CD4-positive, alpha-beta T cell treated with Interleukin-2 at 100 ng/mL for 4 hours (primary cell): ENCODE measurements at regions not wholly inside any gene's neighbourhood (a gene's known extent, or its start where the extent isn't known, plus 50 kb on each side); places are given as distances from the start of the nearest gene placed in this dataset.

Experiments
- DNase-seq: peaks from one replicate; pipeline ENCODE4 v3.0.0-alpha.2; 2020; ENCODE audit warnings: low spot score

DNA sequence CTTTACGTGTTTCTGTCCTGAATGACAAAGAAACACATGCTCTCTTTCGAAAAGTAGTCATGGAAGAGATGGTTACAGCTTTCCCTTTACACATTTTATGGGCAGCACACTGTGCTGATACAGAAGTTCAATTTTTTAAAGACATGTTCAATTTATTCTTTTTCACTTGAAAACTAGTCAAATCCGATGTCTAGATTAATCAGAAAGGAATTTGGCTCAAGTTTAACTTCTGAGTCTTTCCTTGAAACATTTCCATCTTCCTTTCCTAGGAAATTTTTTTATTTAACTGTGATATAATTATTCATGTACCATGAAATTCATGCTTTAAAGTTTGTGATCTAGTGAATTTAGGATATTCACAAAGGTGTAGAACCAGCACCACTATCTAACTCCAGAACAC lies 360.1 kb downstream of the TNS3 start:
- no peak for DNase-seq

DNA sequence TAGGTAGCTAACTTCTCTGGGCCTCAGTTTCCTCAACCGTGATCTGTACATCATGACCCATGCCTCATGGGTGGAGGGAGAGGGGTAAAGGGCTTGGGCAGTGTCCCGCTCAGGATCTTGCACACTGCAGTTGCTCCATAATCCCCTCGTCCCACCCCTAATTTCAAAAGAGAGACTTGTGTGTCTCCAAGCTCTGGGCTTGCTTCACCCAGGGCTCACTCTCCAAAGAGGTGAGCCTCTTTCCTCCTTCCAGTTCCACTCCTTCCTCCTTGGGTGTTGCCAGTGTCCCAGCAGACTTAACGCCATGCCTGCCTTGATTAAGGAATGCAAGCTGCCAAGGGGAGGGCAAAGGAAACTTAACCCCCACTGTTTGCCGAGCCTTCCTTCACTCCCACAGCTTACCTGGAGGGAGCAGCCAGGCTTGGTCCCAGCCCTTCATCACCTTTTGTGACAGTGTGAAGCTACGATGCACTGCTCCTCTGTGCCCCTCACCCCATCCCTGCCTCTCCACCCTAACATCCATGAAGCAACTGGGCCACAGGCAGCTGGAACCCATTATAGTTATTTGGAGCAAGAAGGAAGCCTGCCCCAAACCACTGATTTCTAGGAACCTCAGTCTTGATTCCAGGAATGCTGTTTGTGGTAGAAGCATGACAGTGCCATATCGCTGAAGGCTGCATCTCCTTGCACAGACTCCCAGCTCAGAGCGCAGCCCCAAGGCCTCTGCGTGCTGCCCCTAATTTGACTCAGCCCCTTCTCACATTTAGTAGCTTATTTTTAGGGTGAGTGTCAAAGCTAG lies 363.3 kb downstream of the TNS3 start:
- DNase-seq: no peak

DNA sequence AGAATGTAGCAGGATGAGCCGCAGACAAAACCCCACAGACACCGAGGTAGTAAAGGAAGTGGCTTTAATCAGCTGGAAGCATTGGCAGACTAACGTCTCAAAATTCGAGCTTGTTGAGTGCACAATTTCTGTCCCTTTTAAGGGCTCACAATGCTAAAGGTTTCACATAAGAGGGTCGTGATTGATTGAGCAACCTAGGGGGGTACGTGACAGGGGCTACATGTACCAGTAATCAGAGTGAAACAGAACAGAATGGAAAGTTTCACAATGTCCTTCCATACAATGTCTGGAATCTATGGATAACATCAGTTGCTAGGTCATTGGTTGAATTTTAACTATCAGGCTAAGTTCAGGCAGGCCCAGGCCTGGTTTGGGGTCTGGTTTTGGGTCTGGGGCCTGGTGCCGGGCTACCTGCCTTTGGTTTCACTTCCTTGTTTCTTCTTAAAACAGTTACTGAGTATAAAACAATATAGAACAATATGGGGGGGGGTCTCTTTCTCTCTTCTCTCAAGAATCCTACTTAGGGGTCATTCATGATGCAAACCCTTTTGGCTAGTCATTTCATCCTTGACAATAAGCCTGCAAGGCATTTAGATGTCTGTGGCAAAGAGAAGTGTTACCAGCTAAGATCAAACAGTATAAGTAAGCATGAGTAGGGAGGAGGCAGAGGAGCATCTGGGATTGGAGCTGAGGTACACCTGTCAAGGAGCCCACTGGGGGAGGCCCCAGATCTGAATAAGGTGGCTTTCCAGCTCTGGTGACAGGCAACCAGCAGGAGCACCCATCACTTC lies 364.1 kb downstream of the TNS3 start:
- DNase-seq: no peak

DNA sequence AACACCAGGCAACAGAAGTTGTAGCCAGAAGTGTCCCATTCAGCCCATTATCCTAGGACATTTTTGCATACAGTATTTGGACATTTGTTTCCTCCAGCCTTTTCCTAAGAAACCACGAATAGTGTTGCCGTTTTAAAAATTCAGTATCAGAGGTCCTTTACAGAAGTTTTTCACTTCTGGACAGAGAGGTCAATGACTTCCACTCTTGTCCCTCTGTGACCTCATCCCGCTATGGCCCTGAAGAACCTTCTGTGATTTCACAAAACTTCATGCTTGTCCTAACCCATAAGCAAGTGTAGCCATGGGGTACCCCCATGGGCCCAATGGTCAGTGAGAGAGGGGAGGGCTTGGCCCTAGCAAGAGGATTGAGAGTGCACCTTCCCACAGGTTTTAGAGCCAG lies 364.8 kb downstream of the TNS3 start:
- DNase-seq: no peak

DNA sequence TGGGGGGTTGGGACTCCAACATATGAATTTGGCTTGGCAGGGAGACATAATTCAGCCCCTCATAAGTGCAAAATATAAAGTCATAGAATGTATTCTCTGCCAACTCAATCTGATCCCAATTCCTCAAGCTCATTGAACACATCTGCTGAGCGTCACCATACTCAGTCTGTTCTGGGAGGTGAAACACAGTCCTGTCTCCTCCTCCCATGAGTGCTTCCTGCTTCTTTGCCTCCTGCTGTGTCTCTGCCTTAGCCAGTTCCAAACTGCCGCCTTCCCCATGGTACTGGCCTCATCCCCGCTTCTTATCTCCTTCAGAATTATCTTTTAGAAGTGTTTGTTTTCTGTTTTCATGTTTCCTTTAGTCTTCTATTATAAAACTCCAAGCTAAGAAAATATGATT lies 365.5 kb downstream of the TNS3 start:
- no peak for DNase-seq

DNA sequence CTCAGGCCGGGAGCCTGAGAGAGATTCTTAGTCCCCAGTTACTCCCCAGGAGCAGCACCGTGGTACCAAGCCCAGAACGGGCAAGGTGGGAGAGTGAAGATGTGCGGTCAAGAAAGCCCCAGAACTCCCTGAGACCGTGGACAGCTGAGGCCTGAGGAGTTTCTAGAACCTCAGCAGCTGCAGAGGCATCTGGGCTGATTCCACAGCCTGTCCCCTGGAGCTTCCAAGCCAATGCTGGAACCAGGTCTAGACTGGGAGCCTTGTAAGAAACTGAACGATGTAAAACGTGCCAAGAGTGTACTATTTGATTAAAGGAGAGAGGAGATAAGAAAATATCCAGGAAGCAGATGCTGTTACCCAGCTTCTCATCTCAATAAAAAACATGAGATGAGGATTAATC lies 366.3 kb downstream of the TNS3 start:
- no peak for DNase-seq

DNA sequence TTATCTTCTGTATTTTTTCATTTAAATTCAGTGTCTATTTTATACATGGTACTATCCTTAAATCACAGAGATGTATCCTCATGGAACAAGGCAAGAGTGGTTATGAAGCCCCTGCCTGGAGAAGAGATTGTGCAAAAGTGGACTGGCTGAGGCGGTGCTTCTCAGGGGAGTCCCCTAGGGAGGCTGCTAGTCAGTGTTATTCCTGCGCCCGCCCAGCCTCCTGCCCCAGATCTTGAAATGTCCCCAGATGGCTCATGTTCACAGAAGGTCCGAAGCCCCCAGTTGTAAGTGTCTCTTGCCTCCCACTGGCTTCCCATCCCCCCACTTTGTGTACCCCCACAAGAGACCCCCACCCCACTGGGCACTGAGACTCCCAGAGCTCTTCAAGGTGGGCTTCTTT lies 366.9 kb downstream of the TNS3 start:
- DNase-seq: no peak

DNA sequence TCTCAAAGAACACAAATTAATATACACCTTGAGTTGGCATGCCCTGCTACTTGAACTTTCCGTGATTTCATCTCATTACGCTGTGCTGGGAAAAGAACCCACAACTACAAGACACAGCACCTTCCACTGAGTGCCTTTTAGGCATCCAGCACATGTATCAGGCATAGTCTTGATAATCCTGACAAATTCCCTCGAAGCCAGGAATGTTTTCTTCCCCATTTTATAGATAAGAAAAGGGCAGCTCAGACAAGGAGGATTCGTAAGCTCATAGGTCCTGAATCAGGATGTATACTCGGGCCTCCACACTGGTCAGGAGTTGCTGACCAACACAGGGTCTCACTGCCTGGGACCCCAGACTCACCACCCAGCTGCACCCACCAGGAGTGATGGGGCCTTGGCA lies 368.6 kb downstream of the TNS3 start:
- DNase-seq: no peak

DNA sequence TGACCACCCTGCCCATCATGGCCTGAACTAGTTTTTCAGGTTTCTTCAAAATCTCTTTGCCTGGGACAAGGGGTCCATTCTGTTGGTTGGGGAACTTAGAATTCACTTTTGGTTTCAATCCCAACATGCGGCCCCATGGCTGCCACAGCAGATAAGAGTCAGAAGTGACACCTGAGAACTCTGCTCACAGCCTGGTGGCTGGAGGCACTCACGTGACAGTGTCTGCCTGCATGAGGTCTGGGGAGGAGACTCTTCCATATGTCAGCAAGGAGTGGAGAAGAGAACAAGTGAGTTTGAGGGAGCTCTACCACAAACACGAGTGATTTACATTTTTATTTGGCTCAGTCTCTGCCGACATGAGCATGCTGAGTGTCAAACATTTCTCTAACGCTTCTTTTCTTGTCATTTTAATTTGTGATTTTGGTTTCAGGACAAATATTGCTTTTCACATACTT lies 370.4 kb downstream of the TNS3 start:
- no peak for DNase-seq

DNA sequence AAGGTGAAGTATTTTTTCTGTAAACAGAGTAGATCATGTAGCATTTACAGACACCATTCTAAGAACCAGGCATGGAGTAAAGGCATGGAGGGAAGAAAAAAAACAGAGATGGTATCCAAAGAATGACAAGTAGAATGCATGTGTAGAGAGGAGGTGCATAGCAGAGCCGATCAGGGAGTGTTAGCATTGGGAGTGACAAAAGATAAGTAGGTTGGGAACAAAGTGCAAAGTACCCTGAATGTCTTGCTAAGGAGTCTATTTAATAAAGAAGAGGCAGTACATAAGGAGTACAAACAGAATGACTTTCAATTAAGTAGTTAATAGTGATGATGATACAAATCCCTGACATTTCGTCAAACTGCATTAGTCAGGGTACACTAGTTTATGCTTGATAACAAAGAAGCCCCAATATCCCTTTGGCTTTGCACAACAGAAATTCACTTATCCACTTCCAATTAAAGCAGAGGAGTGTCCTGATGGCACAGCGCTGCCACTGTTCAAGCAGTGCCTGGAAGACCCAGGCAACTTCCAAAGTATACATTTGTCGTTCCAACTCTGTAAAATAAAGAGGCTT lies 371.5 kb downstream of the TNS3 start:
- DNase-seq: no peak

DNA sequence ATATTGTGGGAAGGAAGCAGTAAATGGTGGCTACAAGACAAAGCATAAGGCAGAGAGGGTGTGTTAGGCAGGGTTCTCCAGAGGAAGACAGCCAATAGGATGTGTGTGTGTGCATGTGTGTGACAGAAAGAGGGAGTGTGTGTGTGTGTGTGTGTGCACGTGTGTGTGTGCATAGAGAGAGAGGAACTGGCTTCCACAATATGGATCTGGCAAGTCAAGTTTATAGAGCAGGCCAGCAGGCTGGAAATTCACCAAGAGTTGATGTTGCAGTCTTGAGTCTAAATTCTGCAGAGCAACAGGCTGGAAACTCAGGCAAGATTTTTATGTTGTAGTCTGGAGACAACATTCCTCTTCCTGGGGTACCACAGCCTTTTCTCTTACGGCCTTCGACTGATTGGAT lies 374.0 kb downstream of the TNS3 start:
- no peak for DNase-seq

DNA sequence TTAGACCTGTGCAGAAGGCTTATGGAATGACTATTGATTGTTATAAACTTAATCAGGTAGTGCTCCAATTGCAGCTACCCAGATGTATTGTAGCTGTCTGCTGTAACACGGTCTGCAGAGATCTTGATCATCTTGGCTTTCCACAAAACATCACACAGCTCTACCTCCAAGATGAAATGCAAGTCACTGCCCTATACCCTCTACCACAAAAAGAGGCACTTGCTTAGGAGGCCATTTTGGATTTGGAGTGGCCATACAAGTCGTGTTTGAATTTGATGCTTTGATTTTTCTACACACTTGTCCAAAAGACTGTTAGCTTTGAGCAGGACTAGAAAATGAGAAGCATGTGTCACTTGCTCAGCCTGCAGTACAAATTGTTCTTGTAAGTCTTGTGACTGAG lies 377.2 kb downstream of the TNS3 start:
- no peak for DNase-seq

DNA sequence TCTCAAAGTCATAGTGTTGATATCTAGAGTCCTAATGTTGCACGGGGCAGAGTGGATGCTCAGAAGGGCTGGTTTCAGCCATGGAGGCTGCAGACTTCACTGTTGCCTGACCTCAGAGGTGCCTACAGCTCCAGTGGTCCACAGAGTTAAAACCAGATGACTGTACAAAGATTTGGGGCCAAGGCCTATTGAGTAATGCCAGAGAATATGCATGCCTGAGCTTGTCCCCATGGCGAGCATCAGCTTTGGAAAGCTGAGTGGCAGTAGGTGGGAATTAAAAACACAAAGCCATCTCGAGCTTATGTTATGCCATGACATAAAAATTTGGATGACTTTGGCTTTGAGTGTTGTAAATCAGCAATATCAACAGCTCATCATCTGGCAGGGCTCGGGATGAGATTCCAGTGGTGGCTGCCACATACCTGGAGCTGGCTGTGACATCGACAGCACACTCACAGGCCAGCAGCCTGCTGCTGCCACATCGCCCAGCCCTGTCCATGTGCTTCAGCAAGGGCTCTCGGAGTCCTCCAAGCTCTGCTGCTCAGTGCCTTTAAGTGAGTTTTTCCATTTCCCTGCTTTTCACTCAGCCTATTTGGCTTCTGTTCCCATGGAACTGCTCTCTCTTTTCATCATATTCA lies 379.6 kb downstream of the TNS3 start:
- DNase-seq: no peak

DNA sequence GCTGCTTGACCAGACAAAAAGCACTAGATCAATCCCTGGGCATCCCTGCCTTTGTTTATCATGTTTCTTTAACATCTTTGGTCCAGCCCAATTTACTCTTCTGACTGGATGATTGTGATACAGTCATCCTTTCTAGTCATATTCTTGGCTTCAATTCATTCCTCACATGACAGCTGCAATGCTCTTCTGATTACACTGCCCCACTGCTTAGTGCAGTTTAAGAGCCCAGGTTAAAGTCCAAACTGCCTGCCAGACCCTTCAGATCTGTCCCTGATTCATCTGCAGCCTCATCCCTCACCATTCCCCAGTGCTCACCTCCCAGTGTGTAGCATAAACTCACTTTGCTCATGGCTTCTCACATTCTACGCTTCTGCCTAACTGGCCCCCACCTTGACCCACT lies 383.8 kb downstream of the TNS3 start:
- no peak for DNase-seq

DNA sequence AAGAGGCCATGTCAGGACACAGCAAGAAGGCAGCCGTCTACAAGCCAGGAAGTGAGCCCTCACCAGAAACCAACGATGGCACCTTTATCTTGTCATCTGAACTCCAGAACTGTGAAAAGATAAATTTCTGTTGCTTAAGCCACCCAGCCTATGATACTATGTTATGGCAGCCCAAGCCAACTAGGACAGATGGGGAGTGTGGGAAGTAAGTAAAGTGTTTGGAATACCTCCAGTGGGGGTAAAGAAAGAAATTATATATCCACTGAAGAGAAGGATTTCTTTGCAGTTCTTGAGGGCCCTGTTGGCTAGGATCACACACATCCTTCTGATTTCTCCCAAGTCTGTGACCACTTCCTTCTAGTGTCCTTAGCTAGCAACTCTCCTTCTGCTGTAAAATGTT lies 384.4 kb downstream of the TNS3 start:
- no peak for DNase-seq

DNA sequence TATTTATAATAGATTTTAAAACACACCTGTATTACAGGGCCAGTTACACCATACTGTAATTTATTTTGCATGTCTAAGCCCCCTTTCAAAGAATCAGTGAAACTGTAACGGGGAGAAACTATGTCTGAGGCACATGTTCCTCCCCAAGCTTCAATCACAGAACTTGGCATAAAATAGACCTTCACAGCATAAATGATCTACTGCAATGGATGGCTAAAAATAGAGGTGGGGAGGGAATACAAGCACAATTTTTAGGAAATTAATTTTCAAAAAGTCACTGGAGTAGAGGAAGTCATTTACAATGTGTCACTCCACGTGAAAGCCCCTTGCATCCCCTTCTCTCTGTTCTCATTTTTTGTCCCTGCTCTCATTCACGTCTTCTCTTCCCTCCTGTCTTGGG lies 385.2 kb downstream of the TNS3 start:
- no peak for DNase-seq

DNA sequence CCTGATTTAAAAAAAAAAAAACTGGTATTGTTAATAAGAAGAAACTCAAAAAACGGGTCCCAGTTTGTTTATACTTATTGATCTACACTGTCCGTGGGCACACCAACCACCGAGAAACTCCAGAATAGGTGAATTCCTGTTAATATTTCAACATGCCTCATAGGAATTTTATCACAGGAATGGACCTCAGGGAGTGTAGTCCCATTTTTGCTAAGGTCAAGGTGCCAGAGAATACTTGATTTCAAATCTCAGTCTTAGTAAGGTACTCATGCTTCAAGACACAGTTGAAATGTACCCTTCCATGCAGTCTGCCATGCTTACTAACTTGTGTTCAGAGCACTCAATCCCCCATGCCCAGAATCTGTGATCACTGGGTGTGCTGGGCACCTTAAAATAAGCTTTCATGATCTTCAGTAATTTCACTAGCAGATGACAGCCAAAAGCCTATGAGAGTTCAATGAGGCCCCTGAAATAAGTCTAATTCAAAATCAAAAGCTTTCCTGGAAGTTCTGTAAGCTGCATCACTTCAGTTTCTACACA lies 385.7 kb downstream of the TNS3 start:
- no peak for DNase-seq

DNA sequence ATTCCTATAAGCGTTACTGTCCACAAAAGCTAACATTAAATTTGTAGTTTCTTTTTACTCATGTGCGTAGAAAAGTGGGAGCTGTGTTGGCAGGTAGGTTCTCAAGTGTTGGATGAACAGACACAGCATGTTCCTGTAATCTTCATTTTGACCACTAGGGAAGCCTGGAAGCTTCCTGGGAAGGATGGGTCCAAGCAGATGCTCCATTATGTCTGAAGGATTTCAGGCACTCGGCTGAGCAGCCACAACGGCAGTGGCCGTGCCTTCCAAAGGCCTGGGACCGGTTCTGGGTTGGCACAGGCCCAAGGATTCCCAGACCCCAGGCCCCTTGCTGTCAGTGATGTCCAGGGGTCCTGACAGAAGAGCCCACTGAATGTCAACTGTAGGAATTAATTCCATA lies 386.3 kb downstream of the TNS3 start:
- no peak for DNase-seq

DNA sequence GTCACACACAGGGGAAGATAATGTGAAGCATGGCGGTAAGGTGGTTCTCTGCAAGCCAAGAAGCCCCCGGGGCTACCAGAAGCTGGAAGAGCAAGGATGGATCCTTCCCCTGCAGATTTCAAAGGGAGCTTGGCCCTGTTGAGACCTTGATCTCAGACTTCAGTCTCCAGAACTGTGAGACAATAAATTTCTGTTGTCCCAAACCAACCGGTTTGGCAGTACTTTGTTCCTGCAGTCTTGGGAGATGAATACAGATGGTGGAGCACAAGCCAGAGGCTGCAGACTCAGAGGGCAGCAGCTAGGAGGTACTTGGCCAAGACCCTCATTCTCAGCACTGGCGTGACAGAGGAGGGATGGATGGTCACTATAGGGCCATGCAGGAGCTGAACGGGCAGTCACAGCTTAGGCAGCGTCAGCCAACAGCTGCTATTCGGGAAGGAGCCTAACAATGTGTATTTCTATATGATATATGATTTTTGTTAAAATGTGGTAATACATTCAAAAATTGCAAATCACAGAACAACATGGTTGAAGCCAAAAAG lies 387.3 kb downstream of the TNS3 start:
- no peak for DNase-seq

DNA sequence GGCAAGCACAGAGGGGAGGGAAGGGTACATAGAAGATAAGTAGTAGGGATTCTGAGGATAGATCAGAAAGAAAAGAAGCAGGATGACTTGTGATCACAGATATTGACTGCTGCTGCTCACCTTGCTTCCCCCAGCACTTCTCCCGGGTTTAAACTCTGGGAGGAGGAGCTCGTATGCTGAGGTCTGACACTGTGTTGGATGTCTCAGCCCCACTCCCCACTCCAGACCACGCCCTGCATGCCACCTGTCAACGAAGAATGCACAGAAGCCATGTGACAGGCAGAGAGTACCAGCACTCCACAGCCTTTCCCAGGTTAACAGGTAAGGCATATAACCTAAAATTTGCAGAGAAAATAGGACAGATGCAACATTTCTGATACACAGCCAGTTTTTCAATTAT lies 388.9 kb downstream of the TNS3 start:
- DNase-seq: no peak

DNA sequence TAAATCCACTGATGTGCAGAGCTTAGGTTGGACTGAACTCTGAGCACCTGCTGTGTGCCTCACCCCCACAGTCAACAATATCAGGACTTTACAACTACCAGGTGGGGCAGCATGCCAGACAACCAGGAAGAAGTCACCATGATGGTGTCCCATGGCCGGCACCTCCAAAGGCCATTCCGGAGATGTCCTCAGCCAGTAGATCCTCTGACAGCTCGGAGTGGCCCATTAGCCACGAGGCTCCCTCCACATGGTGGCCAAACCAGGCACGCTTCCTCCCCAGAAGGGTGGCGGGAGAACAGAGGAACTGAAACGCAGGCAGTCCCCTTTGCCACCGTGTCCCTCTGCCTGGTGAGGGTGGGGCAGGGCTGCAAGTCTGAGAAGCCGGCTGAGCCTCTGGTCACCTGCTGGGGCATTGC lies 390.0 kb downstream of the TNS3 start:
- no peak for DNase-seq

DNA sequence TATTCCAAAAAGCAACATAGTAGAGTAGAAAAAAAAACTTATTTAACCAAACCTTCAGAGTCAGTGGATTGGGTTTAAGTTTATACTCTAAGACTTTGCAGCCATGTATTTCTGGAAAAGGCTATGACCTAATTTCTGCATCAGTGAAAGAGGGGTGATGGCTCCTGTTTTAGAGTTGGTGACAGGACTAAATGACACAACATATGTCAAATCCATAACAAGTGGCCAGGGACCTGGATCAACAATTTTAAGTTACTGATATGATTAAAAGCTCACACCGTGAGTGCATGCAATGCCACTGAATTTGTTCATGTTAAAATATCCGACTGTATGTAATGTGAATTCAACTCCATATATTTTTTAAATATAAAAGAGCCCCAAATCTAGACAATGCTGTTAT lies 390.6 kb downstream of the TNS3 start:
- no peak for DNase-seq
